GM18508 (cell line): ENCODE measurements at regions not wholly inside any gene's neighbourhood (a gene's known extent, or its start where the extent isn't known, plus 50 kb on each side); places are given as distances from the start of the nearest gene placed in this dataset.
"Not testable (repeated sequence)": the region's sequence is repeated elsewhere in the genome, so short reads cannot be mapped to it uniquely, and the experiment has no call there.

Experiments used
- ATAC-seq: cut with Tn5 transposase; IDR thresholded peaks from one replicate; pipeline ENCODE4 v1.9.1; 2021; ENCODE audit warnings: moderate number of reproducible peaks; ENCODE audit not compliant: insufficient read depth, unreplicated experiment

- ATAC-seq = no peak
These were observed 144.1 kb upstream of the ARHGAP20 start for GRCh38 chr11:110856340-110856739.

GRCh38 chr11:110855191-110855590 lies 143.0 kb upstream of the ARHGAP20 start:
- ATAC-seq = no peak

GRCh38 chr11:110852921-110853490 lies 140.8 kb upstream of the ARHGAP20 start:
- ATAC-seq = no peak

- ATAC-seq = no peak
These were observed 138.6 kb upstream of the ARHGAP20 start for GRCh38 chr11:110850846-110851245.

DNA sequence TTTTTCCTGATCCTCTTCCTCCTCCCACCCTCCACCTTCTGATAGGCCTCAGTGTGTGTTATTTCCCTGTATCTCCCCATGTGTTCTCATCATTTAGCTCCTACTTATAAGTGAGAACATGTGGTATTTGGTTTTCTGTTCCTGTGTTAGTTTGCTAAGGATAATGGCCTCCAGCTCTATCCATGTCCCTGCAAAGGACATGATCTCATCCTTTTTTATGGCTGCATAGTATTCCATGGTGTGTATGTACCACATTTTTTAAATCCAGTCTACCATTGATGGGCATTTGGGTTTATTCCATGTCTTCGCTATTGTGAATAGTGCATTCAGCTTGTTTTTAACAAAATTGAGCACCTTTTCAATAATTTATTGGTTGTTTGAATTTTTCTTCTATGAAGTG lies 130.8 kb upstream of the ARHGAP20 start:
- not testable (repeated sequence) for ATAC-seq

DNA sequence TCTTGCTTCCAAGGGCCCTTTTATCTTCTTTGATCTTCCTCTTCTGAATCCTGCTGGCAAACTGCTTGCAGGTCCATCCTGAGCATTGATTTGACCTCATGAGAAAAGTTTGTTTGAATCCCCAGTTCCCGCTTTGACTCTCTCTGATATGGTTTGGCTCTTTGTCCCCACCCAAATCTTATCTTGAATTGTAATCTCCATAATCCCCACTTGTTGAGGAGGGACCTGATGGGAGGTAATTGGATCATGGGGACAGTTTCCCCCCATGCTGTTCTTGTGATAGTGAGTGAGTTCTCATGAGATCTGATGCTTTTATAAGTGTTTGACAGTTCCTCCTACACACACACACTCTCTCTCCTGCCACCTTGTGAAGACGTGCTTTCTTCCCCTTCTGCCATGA lies 126.6 kb upstream of the ARHGAP20 start:
- ATAC-seq = no peak

GRCh38 chr11:110837603-110838002 lies 125.4 kb upstream of the ARHGAP20 start:
- ATAC-seq = no peak

GRCh38 chr11:110835106-110835505 lies 122.9 kb upstream of the ARHGAP20 start:
- ATAC-seq = no peak

GRCh38 chr11:110833033-110833484 lies 120.8 kb upstream of the ARHGAP20 start:
- no peak for ATAC-seq

GRCh38 chr11:110832539-110832938 lies 120.3 kb upstream of the ARHGAP20 start:
- no peak for ATAC-seq

- no peak for ATAC-seq
These were observed 119.8 kb upstream of the ARHGAP20 start for GRCh38 chr11:110832080-110832479.

DNA sequence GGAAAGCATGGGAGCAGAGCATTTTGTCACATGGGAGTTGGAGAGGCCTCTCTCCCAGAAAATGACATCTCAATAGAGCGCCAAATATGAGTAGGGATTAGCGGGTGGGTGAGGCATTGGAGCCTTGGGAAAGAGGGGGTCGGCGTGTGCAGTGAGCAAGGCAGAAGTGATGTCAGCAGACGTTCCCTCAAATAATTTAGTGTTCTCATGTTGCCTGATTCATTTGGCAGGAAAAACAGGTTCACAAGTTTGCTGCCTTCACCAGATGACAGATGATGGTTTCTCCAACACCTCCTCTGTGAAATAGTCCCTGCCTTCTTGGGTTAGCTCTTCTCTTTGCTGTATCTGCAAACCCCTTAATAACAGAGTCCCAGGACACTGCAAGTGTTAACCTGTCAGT lies 118.5 kb upstream of the ARHGAP20 start:
- ATAC-seq = no peak

GRCh38 chr11:110830344-110830743 lies 118.1 kb upstream of the ARHGAP20 start:
- no peak for ATAC-seq

- ATAC-seq = no peak
These were observed 117.6 kb upstream of the ARHGAP20 start for GRCh38 chr11:110829873-110830272.

- no peak for ATAC-seq
These were observed 115.8 kb upstream of the ARHGAP20 start for GRCh38 chr11:110828086-110828485.

GRCh38 chr11:110827276-110827675 lies 115.0 kb upstream of the ARHGAP20 start:
- no peak for ATAC-seq

DNA sequence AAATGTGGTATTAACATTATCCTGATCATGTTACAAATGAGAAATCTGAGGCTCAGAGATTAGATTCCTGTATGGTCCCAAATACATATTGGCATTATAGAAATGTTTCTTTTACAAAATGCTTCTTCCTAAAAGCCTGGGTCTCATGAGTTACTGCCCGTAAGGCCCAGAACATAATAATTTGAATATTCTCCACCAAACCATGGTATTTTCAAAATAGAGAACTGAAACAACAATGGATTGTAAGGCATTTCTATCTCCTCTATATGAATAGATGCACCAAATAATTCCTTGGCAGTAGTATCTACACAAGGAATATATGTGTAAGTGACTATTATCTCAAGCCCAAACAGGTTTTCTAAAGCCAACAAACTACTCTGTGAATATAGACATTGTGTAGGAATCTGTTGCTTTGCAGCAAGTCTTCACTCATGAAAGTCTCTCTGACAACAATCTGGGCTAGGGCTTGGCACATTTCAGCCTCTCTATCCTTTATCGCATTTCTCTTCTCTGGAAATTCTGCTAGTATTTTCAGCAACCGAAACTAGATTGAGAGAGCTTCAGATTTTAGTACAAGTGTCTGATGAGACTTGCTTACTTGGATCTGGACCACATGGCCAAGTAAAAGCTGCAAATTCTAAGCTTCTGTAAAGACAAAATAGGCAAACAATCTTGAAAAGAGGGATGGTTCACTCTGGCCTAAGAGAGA lies 112.8 kb upstream of the ARHGAP20 start:
- ATAC-seq = no peak

GRCh38 chr11:110818032-110818687 lies 105.9 kb upstream of the ARHGAP20 start:
- ATAC-seq = no peak

GRCh38 chr11:110812086-110812733 lies 100.0 kb upstream of the ARHGAP20 start:
- no peak for ATAC-seq

DNA sequence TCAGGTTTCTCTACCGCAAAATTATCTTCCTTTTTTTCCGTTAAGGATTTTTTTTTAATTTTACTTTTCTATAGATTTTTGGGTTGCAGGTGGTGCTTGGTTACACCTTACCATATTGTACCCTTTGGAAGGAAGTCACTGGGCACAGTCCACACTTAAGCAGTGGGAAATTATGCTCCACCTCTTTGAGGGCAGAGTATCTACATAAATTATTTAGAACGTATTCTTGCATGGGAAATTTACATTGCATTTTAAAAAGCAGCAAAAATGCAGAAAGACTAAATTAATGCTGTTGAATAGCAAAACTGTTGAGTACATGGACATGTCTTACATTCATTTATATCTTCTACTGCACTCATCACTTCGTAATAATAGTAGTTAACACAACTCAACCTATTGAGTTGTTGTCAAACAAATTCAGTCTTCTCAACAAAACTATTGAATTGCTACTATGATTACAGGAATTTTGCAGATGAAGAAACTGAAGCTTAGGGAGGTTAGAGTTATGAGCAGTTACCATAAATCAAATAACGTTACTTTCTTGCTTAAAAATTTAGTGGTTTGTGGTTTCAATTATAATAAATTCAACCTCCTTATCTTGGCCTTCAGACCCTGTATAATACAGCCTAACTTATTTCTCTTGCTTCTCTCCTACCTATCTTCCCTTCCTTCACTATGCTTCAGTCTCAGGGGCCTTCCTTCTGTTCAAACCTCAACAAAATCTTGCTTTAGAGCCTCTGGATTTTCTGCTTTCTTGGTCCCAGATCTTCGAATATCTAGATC lies 97.4 kb upstream of the ARHGAP20 start:
- no peak for ATAC-seq
